22Rv1 (cell line): ENCODE measurements at regions not wholly inside any gene's neighbourhood (a gene's known extent, or its start where the extent isn't known, plus 50 kb on each side); places are given as distances from the start of the nearest gene placed in this dataset.

ENCODE experiments used
- H3K27ac ChIP-seq: fragments of 450-650 bp; 2 replicates; pipeline ENCODE4 v1.5.1; 2017
- ZFX ChIP-seq: fragments of 450-650 bp; IDR thresholded peaks from 2 replicates; pipeline ENCODE4 v1.6.1; 2017; ENCODE audit warnings: antibody characterized with exemption, borderline replicate concordance
- TF ChIP-seq, protein P1 (sequence below): fragments of 450-650 bp; IDR thresholded peaks from 2 replicates; pipeline ENCODE4 v1.5.1; 2017; ENCODE audit warnings: mild to moderate bottlenecking

DNA sequence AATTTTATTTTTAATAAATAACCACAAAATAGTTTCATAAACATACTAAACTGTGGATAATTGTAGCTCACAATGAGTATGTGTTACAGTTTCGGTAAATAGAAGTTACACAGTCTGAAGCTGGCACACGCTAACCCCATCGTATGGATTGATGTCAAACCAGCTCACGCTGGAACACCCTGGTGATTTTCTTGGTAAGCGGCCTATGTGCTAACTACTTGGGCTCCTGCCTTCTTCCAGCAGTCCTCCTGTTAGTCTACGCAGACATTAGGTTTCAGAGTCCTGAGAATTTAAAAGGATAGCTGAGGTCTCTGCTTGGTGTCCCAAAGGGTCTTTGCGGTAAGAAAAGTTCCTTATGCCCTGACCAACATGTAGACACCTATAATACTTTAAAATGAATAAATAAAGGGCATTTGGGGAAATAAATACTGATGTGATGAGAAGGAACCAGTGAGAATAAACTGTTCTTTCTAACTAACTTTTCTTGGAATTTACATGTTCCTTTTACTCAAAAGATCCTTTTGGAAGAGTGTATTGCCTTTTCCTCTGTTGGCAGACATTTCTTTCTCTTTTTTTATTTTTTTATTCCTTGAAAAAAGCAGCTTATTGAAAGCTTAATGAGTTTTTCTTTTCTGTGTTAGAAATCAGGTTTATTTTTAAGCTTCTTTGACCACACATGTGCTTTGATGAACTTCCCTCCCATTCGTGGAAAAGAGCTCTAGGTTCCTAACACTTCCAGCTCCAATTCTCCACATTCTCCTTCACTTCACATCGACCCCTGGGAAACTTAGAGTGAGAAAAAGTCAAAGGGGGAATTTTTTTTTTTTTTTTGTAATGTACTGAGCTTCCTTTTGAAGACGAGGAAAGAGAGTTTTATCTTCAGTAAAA, 322.2 kb downstream of the IRS1 start:
- H3K27ac ChIP-seq: no peak overlapping the region
- no peak for TF ChIP-seq ZFX
- TF ChIP-seq, protein P1, sequence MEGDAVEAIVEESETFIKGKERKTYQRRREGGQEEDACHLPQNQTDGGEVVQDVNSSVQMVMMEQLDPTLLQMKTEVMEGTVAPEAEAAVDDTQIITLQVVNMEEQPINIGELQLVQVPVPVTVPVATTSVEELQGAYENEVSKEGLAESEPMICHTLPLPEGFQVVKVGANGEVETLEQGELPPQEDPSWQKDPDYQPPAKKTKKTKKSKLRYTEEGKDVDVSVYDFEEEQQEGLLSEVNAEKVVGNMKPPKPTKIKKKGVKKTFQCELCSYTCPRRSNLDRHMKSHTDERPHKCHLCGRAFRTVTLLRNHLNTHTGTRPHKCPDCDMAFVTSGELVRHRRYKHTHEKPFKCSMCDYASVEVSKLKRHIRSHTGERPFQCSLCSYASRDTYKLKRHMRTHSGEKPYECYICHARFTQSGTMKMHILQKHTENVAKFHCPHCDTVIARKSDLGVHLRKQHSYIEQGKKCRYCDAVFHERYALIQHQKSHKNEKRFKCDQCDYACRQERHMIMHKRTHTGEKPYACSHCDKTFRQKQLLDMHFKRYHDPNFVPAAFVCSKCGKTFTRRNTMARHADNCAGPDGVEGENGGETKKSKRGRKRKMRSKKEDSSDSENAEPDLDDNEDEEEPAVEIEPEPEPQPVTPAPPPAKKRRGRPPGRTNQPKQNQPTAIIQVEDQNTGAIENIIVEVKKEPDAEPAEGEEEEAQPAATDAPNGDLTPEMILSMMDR: no peak

DNA sequence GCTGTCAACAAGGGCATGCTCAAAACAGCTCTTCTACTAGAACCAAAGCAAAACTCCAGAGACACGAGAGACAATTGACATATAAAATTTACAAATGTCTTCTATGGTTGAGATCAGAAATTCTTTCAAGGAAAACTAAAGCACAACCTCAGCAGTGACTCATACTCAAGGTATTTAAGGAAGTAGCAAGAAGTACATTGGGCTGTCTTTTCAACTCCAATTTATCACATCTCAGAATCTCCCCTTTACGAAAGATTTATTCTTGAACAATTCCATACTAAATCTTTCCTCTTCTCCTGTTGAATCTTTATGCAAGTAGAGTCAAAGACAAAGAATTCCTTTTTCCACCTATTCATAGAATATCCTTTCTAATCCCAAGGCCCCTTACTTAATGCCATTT, 324.0 kb downstream of the IRS1 start:
- TF ChIP-seq, protein P1: no peak
- TF ChIP-seq ZFX: no peak
- no peak overlapping the region for H3K27ac ChIP-seq

DNA sequence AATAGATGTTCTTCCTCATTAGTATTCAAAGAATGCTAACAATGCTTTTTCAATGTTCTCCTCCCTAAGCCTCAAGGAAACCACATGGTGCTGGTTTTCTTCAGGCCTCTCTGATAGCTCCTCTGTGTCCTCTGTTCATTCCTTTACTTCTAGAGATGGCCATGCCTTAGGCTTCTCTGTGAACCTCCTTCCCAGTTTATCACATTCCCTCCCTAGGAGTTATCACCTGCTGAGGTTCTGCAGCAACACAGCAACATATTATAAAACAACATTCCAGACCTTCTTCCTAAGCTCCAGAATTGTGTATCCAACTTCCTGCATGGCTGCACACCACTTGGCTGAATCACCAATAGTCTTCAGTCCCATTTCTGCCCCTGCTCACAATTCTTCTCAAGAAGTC, 325.5 kb downstream of the IRS1 start:
- H3K27ac ChIP-seq: no peak overlapping the region
- TF ChIP-seq, protein P1: no peak
- TF ChIP-seq ZFX: no peak

DNA sequence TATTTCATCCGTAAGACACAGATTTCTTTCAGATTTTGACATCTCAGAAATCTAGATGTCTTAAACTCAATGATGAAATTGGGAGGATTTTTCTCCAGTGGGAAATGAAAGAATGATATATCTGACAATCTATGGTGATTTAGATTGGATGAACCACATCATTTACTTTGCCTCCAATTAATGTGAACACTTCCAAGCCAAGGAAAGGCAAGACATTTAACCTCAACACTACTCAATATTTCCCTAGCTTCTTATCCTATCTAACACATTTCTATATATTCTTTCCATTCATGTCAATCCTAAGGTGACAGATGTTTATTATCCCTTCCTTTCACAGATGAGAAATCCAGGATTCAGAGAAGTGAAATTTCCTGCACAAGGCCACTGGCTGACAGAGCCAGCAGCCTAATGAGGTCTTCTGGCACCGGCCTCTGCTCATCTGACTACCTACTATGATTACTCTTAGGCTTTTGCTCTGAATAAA, 327.6 kb downstream of the IRS1 start:
- H3K27ac ChIP-seq: no peak overlapping the region
- TF ChIP-seq, protein P1: no peak
- TF ChIP-seq ZFX: no peak

DNA sequence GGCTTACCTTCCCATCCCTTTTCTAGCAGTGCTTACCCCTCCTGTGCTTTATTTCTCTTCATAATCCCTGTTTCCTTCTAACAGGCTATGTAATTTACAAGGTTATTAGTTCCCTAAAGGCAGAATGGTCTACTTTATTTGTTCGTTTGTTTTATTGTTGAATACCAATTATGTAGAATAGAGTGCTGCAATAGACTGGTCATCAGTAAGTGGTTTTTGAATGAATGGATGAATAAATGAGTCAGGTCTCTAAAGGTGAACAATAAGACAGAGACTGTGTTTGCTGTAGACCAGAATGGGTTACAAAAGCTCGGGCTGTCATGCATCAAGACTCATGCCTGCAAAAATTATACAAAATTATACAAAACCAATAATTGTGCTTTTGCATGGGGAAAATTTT, 332.0 kb downstream of the IRS1 start:
- H3K27ac ChIP-seq: no peak overlapping the region
- TF ChIP-seq, protein P1: no peak
- no peak for TF ChIP-seq ZFX

DNA sequence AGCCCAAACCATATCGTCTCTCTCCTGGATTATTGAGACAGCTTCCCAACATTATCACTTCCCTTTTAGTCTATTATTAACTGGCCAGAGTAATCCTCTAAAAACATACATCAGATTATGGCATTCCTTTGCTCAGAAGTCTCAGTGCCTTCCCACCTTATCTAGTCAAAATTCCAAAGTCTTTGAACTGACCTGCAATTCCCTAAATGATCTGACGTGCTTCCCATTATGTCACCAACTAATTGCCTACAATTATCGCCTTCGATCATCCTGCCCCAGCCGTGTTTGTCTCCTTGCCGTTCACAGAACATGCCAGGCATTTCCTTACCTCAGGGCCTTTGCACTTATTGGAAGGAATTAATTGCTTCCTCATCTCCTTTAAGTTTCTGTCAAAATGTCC, 332.4 kb downstream of the IRS1 start:
- H3K27ac ChIP-seq: no peak overlapping the region
- TF ChIP-seq, protein P1: no peak
- no peak for TF ChIP-seq ZFX

DNA sequence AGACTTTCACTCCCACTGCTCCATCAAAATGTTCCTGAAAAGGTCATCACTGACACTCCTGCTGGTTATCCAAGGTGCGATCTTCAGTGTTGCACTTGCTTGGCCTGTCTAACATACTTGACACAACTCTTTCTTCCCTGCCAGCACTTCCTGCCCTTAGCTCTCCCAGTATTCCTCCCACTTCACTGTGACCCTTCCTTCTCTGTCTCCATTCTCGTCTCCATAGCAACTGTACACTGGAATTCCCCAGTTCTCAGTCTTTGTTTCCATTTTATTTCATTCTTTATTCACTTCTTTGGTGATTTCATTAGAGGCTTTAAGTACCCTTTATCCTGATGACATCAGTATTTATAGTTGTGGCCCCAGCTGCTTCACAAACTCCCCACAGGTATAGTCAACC, 333.0 kb downstream of the IRS1 start:
- TF ChIP-seq, protein P1: no peak
- no peak for TF ChIP-seq ZFX

More for the DNA sequence above, 333.0 kb downstream of the IRS1 start:
- no peak overlapping the region for H3K27ac ChIP-seq
